OCI-LY1 (cell line): ENCODE measurements at regions not wholly inside any gene's neighbourhood (a gene's known extent, or its start where the extent isn't known, plus 50 kb on each side); places are given as distances from the start of the nearest gene placed in this dataset.

ENCODE experiments used
- H2AFZ ChIP-seq: fragments of 200-600 bp; sonication (generic), shearing (Covaris generic); 2 replicates; pipeline ENCODE4 v1.6.0; 2014; ENCODE audit warnings: antibody characterized with exemption, mild to moderate bottlenecking, low read length
- H3F3A ChIP-seq: fragments of 200-600 bp; sonication (generic), shearing (Covaris generic); 2 replicates; pipeline ENCODE4 v1.6.0; 2014; ENCODE audit warnings: mild to moderate bottlenecking, antibody characterized with exemption, low read length, moderate library complexity; ENCODE audit not compliant: insufficient read depth
- H3K27ac ChIP-seq: fragments of 200-600 bp; sonication (generic); 2 replicates; pipeline ENCODE4 v1.5.1; 2014; ENCODE audit warnings: low read length, mixed run types, mild to moderate bottlenecking, low read depth; ENCODE audit not compliant: poor library complexity, severe bottlenecking
- H3K27me3 ChIP-seq: fragments of 200-600 bp; sonication (generic); 2 replicates; pipeline ENCODE4 v1.6.0; 2014; ENCODE audit warnings: antibody characterized with exemption, mild to moderate bottlenecking, low read length, moderate library complexity; ENCODE audit not compliant: insufficient read depth
- H3K36me3 ChIP-seq: fragments of 200-600 bp; sonication (generic); 2 replicates; pipeline ENCODE4 v1.6.1; 2014; ENCODE audit warnings: mild to moderate bottlenecking, antibody characterized with exemption, low read length, moderate library complexity, mixed read lengths; ENCODE audit not compliant: insufficient read depth
- H3K4me1 ChIP-seq: fragments of 200-600 bp; sonication (generic); 2 replicates; pipeline ENCODE4 v1.5.1; 2014; ENCODE audit warnings: mild to moderate bottlenecking, low read length, moderate library complexity; ENCODE audit not compliant: insufficient read depth, severe bottlenecking
- H3K4me2 ChIP-seq: fragments of 200-600 bp; sonication (generic), shearing (Covaris generic); 2 replicates; pipeline ENCODE4 v1.6.1; 2014; ENCODE audit warnings: low read length
- H3K4me3 ChIP-seq: fragments of 200-600 bp; sonication (generic); 2 replicates; pipeline ENCODE4 v1.5.1; 2014; ENCODE audit warnings: low read length, low read depth, mild to moderate bottlenecking, mixed read lengths; ENCODE audit not compliant: poor library complexity, severe bottlenecking
- H3K79me2 ChIP-seq: fragments of 200-600 bp; shearing (Covaris generic); 2 replicates; pipeline ENCODE4 v1.6.1; 2016; ENCODE audit warnings: mixed run types, low read length, mixed read lengths; ENCODE audit not compliant: insufficient read depth
- H3K9ac ChIP-seq: fragments of 200-600 bp; sonication (generic), shearing (Covaris generic); 2 replicates; pipeline ENCODE4 v1.6.1; 2014; ENCODE audit warnings: mild to moderate bottlenecking, low read length, mixed read lengths
- H3K9me2 ChIP-seq: fragments of 200-600 bp; sonication (generic), shearing (Covaris generic); 2 replicates; pipeline ENCODE4 v1.6.1; 2014; ENCODE audit warnings: low read depth, mild to moderate bottlenecking, low read length, mixed read lengths
- H3K9me3 ChIP-seq: fragments of 200-600 bp; shearing (Covaris generic); 2 replicates; pipeline ENCODE4 v1.6.1; 2014; ENCODE audit warnings: low read length, mixed read lengths
- H4K20me1 ChIP-seq: fragments of 200-600 bp; sonication (generic), shearing (Covaris generic); 2 replicates; pipeline ENCODE4 v1.6.0; 2016; ENCODE audit warnings: mild to moderate bottlenecking, low read length; ENCODE audit not compliant: insufficient read depth
- CTCF ChIP-seq: fragments of 200-600 bp; sonication (generic), shearing (Covaris generic); IDR thresholded peaks from 2 replicates; pipeline ENCODE4 v1.5.1; 2017; ENCODE audit warnings: mild to moderate bottlenecking, antibody characterized with exemption, low read length, moderate library complexity, mixed read lengths
- EZH2 ChIP-seq: fragments of 200-600 bp; sonication (generic), shearing (Covaris generic); IDR thresholded peaks from 2 replicates; pipeline ENCODE4 v1.8.0; 2017; ENCODE audit warnings: borderline replicate concordance, mixed run types, mild to moderate bottlenecking, antibody characterized with exemption, low read length, moderate library complexity, mixed read lengths

DNA sequence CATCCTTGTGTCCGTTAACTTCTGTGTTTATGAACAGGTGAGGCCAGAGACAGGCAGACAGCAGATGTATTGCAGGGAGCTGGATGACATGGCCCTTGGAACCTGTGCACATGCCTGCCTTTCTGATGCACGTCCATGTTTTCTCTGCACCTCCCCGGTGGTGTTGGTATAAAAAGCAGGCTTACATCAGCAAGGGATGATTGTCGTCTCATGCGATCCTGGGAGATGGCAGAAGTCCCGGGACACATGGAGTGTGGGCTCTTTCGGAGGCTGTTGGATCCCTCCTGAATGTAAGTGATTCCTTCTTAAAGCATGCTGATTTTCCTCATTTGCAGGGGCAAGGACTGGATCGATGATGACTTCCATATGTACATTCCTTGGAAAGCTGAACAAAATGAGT lies 134.8 kb downstream of the SNRPN start:
- H3K27me3 ChIP-seq, result no peaks in the 10 kb centered on the region
- no peaks in the 10 kb centered on the region for H3K4me1 ChIP-seq
- H4K20me1 ChIP-seq, result no peaks in the 10 kb centered on the region
- no peaks in the 10 kb centered on the region for H3K79me2 ChIP-seq
- H3K36me3 ChIP-seq, result peaks cover 97% of the 10 kb centered on the region
- H3K27ac ChIP-seq, result no peak overlapping the region
- H2AFZ ChIP-seq, result no peak overlapping the region
- TF ChIP-seq CTCF (no peak), EZH2 (no peak)
- no peak overlapping the region for H3K9ac ChIP-seq
- H3K9me3 ChIP-seq, result 0 out of 2 replicates have a peak, but pooled peaks cover 2% of the 10 kb centered on the region
- H3K4me2 ChIP-seq, result no peak overlapping the region
- no peak overlapping the region for H3K4me3 ChIP-seq
- no peaks in the 10 kb centered on the region for H3K9me2 ChIP-seq
- no peaks in the 10 kb centered on the region for H3F3A ChIP-seq

DNA sequence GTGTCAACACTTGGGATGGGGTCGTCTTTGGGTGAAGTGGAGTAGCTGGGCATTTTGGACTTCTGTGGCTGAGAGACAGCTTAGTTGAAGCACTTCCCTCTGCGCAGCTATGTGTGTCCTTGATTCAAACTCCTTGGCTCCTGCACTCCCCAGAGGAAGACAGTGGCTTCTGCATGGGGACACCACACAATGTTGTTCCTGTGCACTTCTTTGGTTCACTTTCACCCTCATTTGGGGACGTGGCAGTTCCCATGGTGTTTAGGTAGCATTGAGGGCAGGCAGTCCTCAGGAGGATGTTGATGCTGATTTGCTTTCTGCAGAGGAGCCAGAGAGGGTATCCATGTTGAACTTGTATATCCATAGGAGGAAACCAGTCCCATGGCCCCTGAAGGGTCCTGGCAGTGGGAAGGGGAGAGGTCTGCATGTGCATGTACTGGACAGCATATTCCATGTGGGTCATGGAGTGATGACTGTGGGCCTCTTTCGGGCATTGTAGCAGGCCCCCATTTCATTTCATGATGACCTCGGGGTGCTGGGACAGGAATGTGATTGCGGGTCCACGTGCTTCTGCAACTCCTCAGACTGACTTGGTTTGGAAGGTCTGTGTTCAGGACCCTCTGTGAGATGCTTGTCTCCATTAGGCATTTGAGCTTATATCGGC lies 135.4 kb downstream of the SNRPN start:
- Histone ChIP-seq H3K27me3 (no peaks in the 10 kb centered on the region), H3F3A (no peaks in the 10 kb centered on the region), H4K20me1 (no peaks in the 10 kb centered on the region), H3K27ac (no peak overlapping the region), H3K9ac (no peak overlapping the region), H3K79me2 (no peaks in the 10 kb centered on the region), H3K36me3 (peaks cover 97% of the 10 kb centered on the region), H3K4me1 (no peaks in the 10 kb centered on the region), H2AFZ (no peak overlapping the region), H3K9me3 (0 out of 2 replicates have a peak, but pooled peaks cover 2% of the 10 kb centered on the region), H3K4me2 (no peak overlapping the region), H3K4me3 (no peak overlapping the region), H3K9me2 (no peaks in the 10 kb centered on the region)
- TF ChIP-seq CTCF (no peak), EZH2 (no peak)

DNA sequence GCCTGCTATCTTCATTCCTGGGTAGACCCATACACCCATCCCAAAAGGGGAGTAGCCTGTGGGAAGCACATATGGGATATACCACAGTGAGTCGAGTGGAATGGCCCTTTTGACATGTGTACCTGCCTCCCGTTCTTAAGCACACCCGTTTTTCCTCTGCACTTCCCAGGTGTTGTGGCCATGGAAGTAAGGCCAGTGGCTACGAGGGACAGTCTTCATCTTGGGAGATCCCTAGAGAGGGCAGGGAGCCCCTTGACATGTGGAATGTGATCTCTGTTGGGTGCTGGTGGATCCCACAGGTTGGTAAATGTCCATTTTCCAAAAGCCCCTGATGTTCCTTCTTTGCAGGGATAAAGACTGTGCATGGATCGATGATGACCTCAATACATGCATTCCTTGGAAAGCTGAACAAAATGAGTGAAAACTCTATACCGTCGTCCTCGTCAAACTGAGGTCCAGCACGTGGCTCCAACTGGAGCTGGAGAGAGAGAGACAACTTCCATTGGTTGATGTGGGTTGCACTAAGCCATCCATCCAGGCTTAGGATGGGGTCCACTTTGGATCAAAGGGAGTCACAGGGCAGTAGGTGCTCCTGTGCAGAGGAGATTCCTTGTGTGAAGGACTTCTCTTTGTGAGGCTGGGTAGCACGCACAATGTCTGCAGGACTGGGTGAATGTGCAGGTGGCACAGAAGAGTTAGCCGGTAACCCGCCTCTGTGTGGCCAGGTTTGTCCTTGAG lies 136.8 kb downstream of the SNRPN start:
- H3K9me2 ChIP-seq, result no peaks in the 10 kb centered on the region
- H3K36me3 ChIP-seq, result peaks cover 94% of the 10 kb centered on the region
- no peak overlapping the region for H3K27ac ChIP-seq
- H3K9ac ChIP-seq, result no peak overlapping the region
- H3K27me3 ChIP-seq, result no peaks in the 10 kb centered on the region
- H3K4me3 ChIP-seq, result no peak overlapping the region
- no peaks in the 10 kb centered on the region for H4K20me1 ChIP-seq
- H3K4me2 ChIP-seq, result no peak overlapping the region
- H3K9me3 ChIP-seq, result 0 out of 2 replicates have a peak, but pooled peaks cover 2% of the 10 kb centered on the region
- H2AFZ ChIP-seq, result no peak overlapping the region
- no peaks in the 10 kb centered on the region for H3K79me2 ChIP-seq
- H3K4me1 ChIP-seq, result no peaks in the 10 kb centered on the region
- H3F3A ChIP-seq, result no peaks in the 10 kb centered on the region
- no peak for TF ChIP-seq CTCF
- no peak for TF ChIP-seq EZH2
